Heart left ventricle (tissue), 16 donors: ENCODE measurements at regions not wholly inside any gene's neighbourhood (a gene's known extent, or its start where the extent isn't known, plus 50 kb on each side); places are given as distances from the start of the nearest gene placed in this dataset.
A peak's percentile ranks its signal among the peaks of the same experiment; 100 is the strongest.

Source experiments
- ATAC-seq, 4 donors: fragments of 200-7000 bp; cut with Tn5 transposase; one replicate each; pipeline ENCODE4 v1.9.1; 2020 to 2022; ENCODE audit warnings: moderate library complexity in 4 of 4, mild to moderate bottlenecking in 3 of 4, moderate number of reproducible peaks in 1 of 4
- DNase-seq, 5 donors: peaks; one replicate each; pipeline ENCODE4 v3.0.0-alpha.2; 2020
- H3K27ac ChIP-seq, 12 donors: fragments of 200-600 bp; sonication (generic) in 4 of 12; one replicate each; pipeline versions ENCODE4 v1.5.0 to v1.8.0; 2016 to 2022; ENCODE audit warnings: mild to moderate bottlenecking in 2 of 12
- H3K27me3 ChIP-seq, 9 donors: fragments of 200-600 bp; sonication (generic) in 2 of 9; one replicate each; pipeline versions ENCODE4 v1.5.1 to v1.8.0; 2016 to 2022; ENCODE audit warnings: mild to moderate bottlenecking in 3 of 9
- H3K36me3 ChIP-seq, 9 donors: fragments of 200-600 bp; sonication (generic) in 2 of 9; one replicate each; pipeline versions ENCODE4 v1.5.0 to v1.8.0; 2018 to 2022; ENCODE audit warnings: mild to moderate bottlenecking in 2 of 9
- H3K4me1 ChIP-seq, 12 donors: fragments of 200-600 bp; sonication (generic) in 4 of 12; one replicate each; pipeline versions ENCODE4 v1.5.0 to v1.8.0; 2016 to 2022; ENCODE audit warnings: mild to moderate bottlenecking in 3 of 12
- H3K4me3 ChIP-seq, 12 donors: fragments of 200-600 bp; sonication (generic) in 4 of 12; one replicate each; pipeline versions ENCODE4 v1.5.0 to v1.8.0; 2017 to 2022; ENCODE audit warnings: mild to moderate bottlenecking in 9 of 12, moderate library complexity in 4 of 12
- H3K9me3 ChIP-seq, 12 donors: fragments of 200-600 bp; sonication (generic) in 4 of 12; one replicate each; pipeline versions ENCODE4 v1.5.0 to v1.8.0; 2016 to 2022; ENCODE audit warnings: mild to moderate bottlenecking in 1 of 12
- CTCF ChIP-seq, 12 donors: fragments of 200-600 bp; sonication (generic) in 4 of 12; IDR thresholded peaks; one replicate each; pipeline versions ENCODE4 v1.5.0 to v1.8.0; 2018 to 2022; ENCODE audit warnings: antibody characterized with exemption in 12 of 12, mild to moderate bottlenecking in 5 of 12
- POLR2A ChIP-seq, 2 donors: fragments of 450-650 bp; IDR thresholded peaks; one replicate each; pipeline ENCODE4 v1.6.1; 2017; ENCODE audit warnings: antibody characterized with exemption in 2 of 2, mild to moderate bottlenecking in 2 of 2, moderate library complexity in 2 of 2
- WGBS, 4 donors: extraction: QIAGEN DNeasy Blood & Tissue Kit in 2 of 4; methylation state at CpG; one replicate each; pipeline versions ENCODE4 v1.1.5 to v1.1.7; 2013 to 2018; 5-methylcytosine and 5-hydroxymethylcytosine counted together
- intact Hi-C, 10 donors: fragments of 100-400 bp; cut with DNase I; formaldehyde crosslinking; loops; one replicate each; pipeline versions ENCODE4 v1.11.1 to v1.14.2; 2022
- donor health status: ischemic (EF 13 %, LVEDD 7.1; RV severe dilation, severe dysfunction).
- donor health status: healthy with polysubstance abuse.
- donor health status: DM: no; HTN: yes; CAD: no.
- donor health status: DM: no; HTN: no; CAD: no.
- donor health status: ischemic (EF 25% LVEDD 6.9; RV normal size, moderate dysfunction).
- donor health status: ischemic (EF 25% LVEDD 5.7; RV mildly dilated, moderate dysfunction).
- donor health status: healthy.
- donor health status: DM: yes; HTN: yes; CAD: no.
- donor health status: ischemic (EF 35%, LVEDD 5.7; RV mildly dilated, moderate dysfunction).
- donor health status: nonischemic (EF 11% LVEDD 7.7; RV severe dilation, severe dysfunction).
- donor health status: DM: yes; HTN: yes; CAD: no.
- donor health status: PGD.
- donor health status: ischemic (EF 29% LVEDD 5.4; RV normal size, mild dysfunction).
- donor health status: nonischemic (EF 23%, LVEDD 6.1; RV moderate dilation, normal function).

- ATAC-seq: no peak
- intact Hi-C loops: no loop called here
- TF ChIP-seq CTCF (IDR thresholded peaks at IDR 0.05) (no peak), POLR2A (IDR thresholded peaks at IDR 0.05) (no peak)
- H3K4me1 ChIP-seq: peaks cover 0 to 12% (median 1%) of the 10 kb centered on the region in 12 donors
- H3K36me3 ChIP-seq: no peaks in the 10 kb centered on the region
- no peak for DNase-seq
- H3K27me3 ChIP-seq: no peaks in the 10 kb centered on the region
- 88 to 100% (median 92%) methylated on average over 1 of the region's 1 CpG for WGBS, 4 donors
- no peaks in the 10 kb centered on the region for H3K9me3 ChIP-seq
- H3K27ac ChIP-seq: no peak overlapping the region
- no peak overlapping the region for H3K4me3 ChIP-seq
Measured at GRCh38 chr13:33575378-33575777, 242.6 kb upstream of the RFC3 start.

- Histone ChIP-seq H3K4me1 (peaks cover 0 to 12% (median 1%) of the 10 kb centered on the region in 12 donors), H3K36me3 (no peaks in the 10 kb centered on the region), H3K4me3 (no peak overlapping the region), H3K9me3 (no peaks in the 10 kb centered on the region), H3K27ac (no peak overlapping the region), H3K27me3 (no peaks in the 10 kb centered on the region)
- DNase-seq (no peak), ATAC-seq (peak in 1 of 4 donors; percentile 60)
- 30 to 38% (median 35%) methylated on average over 2 of the region's 2 CpGs for WGBS, 4 donors
- intact Hi-C loops: no loop called here
- TF ChIP-seq POLR2A (IDR thresholded peaks at IDR 0.05) (no peak), CTCF (IDR thresholded peaks at IDR 0.05) (no peak)
Measured at GRCh38 chr13:33577007-33577406, 240.9 kb upstream of the RFC3 start.

GRCh38 chr13:33578786-33579185 lies 239.2 kb upstream of the RFC3 start:
- no peaks in the 10 kb centered on the region for H3K27me3 ChIP-seq
- ATAC-seq (no peak), DNase-seq (no peak)
- 67 to 92% (median 83%) methylated on average over 2 of the region's 2 CpGs for WGBS, 4 donors
- H3K36me3 ChIP-seq: no peaks in the 10 kb centered on the region
- intact Hi-C loops: no loop called here
- no peaks in the 10 kb centered on the region for H3K9me3 ChIP-seq
- H3K27ac ChIP-seq: no peak overlapping the region
- TF ChIP-seq POLR2A (IDR thresholded peaks at IDR 0.05) (no peak), CTCF (IDR thresholded peaks at IDR 0.05) (no peak)
- H3K4me1 ChIP-seq: peaks cover 0 to 12% (median 1%) of the 10 kb centered on the region in 12 donors
- H3K4me3 ChIP-seq: no peak overlapping the region

- Histone ChIP-seq H3K27ac (no peak overlapping the region), H3K36me3 (no peaks in the 10 kb centered on the region), H3K4me1 (peaks cover 0 to 4% (median 1%) of the 10 kb centered on the region in 12 donors), H3K4me3 (no peak overlapping the region), H3K9me3 (no peaks in the 10 kb centered on the region), H3K27me3 (no peaks in the 10 kb centered on the region)
- no peak for DNase-seq
- WGBS, 4 donors: 83 to 94% (median 88%) methylated on average over 4 of the region's 4 CpGs
- TF ChIP-seq POLR2A (IDR thresholded peaks at IDR 0.05): no peak
- no peak for TF ChIP-seq CTCF (IDR thresholded peaks at IDR 0.05)
- ATAC-seq: no peak
- intact Hi-C loops: no loop called here
Measured at GRCh38 chr13:33582121-33582520, 235.8 kb upstream of the RFC3 start.
